ENCODE measurements at regions not wholly inside any gene's neighbourhood (a gene's known extent, or its start where the extent isn't known, plus 50 kb on each side); places are given as distances from the start of the nearest gene placed in this dataset.

GRCh38 chr13:47114030-47114429 is 217.2 kb upstream of the HTR2A start:
- H3K4me1 ChIP-seq (ENCODE audit: control insufficient read depth, insufficient read depth, low read length, unreplicated experiment) = peaks cover 34% of the 10 kb centered on the region
- H2AFZ ChIP-seq (ENCODE audit: low read length, unreplicated experiment) = peak overlapping the region; percentile 15
- H3K27ac ChIP-seq (ENCODE audit: low read depth, low read length) = peak overlapping the region; percentile 25; the same call in 1 of the 2 replicates

DNA sequence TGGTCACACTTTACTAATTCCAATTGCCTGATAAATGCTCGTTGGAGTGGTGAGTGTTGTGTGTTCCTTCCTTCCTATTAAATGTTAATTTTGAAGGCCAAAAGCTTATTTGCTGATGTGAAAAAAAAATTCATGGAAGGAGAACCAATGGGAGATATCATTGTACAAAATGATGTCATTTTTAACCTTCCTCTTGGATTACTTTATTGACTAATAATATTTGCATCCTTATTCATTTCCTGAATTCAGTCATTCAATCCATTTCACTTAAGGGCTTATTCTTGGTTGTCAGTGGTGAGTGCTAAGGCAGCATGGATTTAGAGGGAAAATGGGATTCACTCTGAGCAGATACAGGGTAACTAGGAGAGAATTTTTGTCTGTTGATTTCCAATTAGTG is 216.0 kb upstream of the HTR2A start:
- Histone ChIP-seq H3K4me1 (ENCODE audit: control insufficient read depth, insufficient read depth, low read length, unreplicated experiment) (peaks cover 34% of the 10 kb centered on the region), H2AFZ (ENCODE audit: low read length, unreplicated experiment) (no peak overlapping the region), H3K4me3 (ENCODE audit: low read depth, low read length) (no peak overlapping the region), H3K27me3 (ENCODE audit: insufficient read depth, low read length) (no peaks in the 10 kb centered on the region), H3K36me3 (ENCODE audit: insufficient read depth, low read length) (no peaks in the 10 kb centered on the region), H3K27ac (ENCODE audit: low read depth, low read length) (no peak overlapping the region), H3K79me2 (ENCODE audit: control insufficient read depth, insufficient read depth, low read length, unreplicated experiment) (no peaks in the 10 kb centered on the region)

More at GRCh38 chr13:47114030-47114429, 217.2 kb upstream of the HTR2A start:
- Histone ChIP-seq H3K79me2 (ENCODE audit: control insufficient read depth, insufficient read depth, low read length, unreplicated experiment) (no peaks in the 10 kb centered on the region), H3K4me3 (ENCODE audit: low read depth, low read length) (no peak overlapping the region), H3K27me3 (ENCODE audit: insufficient read depth, low read length) (no peaks in the 10 kb centered on the region), H3K36me3 (ENCODE audit: insufficient read depth, low read length) (no peaks in the 10 kb centered on the region)

DNA sequence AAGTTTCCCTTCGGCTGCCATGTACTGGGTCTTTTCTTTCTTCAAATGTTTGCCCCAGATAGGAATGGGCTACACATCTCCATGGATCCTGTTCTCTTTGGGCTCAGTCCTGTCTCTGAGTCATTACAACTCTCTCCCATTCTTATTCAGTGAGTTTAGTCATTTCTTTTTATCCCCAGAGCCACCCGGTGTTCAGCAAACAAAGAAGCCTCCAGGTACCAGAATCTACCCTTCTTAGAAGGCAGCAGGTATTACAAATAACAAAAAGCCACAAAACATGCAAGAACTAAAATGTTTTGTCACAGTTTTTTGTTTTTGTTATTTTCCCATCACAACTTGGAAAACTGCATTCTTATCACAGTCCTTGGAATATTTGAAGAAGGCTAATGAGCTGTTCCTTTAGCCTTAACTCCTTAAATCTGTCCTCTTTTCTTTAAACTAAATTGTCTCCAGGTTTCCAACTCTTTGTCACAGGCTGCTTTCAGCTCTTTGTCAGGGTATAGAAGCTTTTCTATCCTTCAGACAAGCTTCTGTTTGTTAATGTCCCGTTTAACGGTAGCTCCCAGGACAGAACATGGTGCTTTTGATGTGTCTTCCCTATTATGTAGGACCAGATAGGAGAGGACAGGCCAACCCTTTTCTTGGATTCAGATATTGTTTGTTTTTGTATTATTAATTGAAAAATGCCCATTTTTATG is 215.5 kb upstream of the HTR2A start:
- no peaks in the 10 kb centered on the region for H3K27me3 ChIP-seq (ENCODE audit: insufficient read depth, low read length)
- peak overlapping the region; percentile 22 for H2AFZ ChIP-seq (ENCODE audit: low read length, unreplicated experiment)
- H3K79me2 ChIP-seq (ENCODE audit: control insufficient read depth, insufficient read depth, low read length, unreplicated experiment) = no peaks in the 10 kb centered on the region
- H3K36me3 ChIP-seq (ENCODE audit: insufficient read depth, low read length) = no peaks in the 10 kb centered on the region
- no peak overlapping the region for H3K4me3 ChIP-seq (ENCODE audit: low read depth, low read length)
- peaks cover 29% of the 10 kb centered on the region for H3K4me1 ChIP-seq (ENCODE audit: control insufficient read depth, insufficient read depth, low read length, unreplicated experiment)
- no peak overlapping the region for H3K27ac ChIP-seq (ENCODE audit: low read depth, low read length)

- Histone ChIP-seq H2AFZ (ENCODE audit: low read length, unreplicated experiment) (no peak overlapping the region), H3K36me3 (ENCODE audit: insufficient read depth, low read length) (no peaks in the 10 kb centered on the region), H3K4me3 (ENCODE audit: low read depth, low read length) (no peak overlapping the region), H3K27ac (ENCODE audit: low read depth, low read length) (no peak overlapping the region), H3K27me3 (ENCODE audit: insufficient read depth, low read length) (no peaks in the 10 kb centered on the region), H3K4me1 (ENCODE audit: control insufficient read depth, insufficient read depth, low read length, unreplicated experiment) (peaks cover 24% of the 10 kb centered on the region), H3K79me2 (ENCODE audit: control insufficient read depth, insufficient read depth, low read length, unreplicated experiment) (no peaks in the 10 kb centered on the region)
Observed at GRCh38 chr13:47111499-47111898, 214.6 kb upstream of the HTR2A start.

GRCh38 chr13:47110833-47111240 is 214.0 kb upstream of the HTR2A start:
- Histone ChIP-seq H3K4me1 (ENCODE audit: control insufficient read depth, insufficient read depth, low read length, unreplicated experiment) (peaks cover 24% of the 10 kb centered on the region), H2AFZ (ENCODE audit: low read length, unreplicated experiment) (no peak overlapping the region), H3K27ac (ENCODE audit: low read depth, low read length) (no peak overlapping the region), H3K36me3 (ENCODE audit: insufficient read depth, low read length) (no peaks in the 10 kb centered on the region), H3K4me3 (ENCODE audit: low read depth, low read length) (no peak overlapping the region), H3K79me2 (ENCODE audit: control insufficient read depth, insufficient read depth, low read length, unreplicated experiment) (no peaks in the 10 kb centered on the region), H3K27me3 (ENCODE audit: insufficient read depth, low read length) (no peaks in the 10 kb centered on the region)

DNA sequence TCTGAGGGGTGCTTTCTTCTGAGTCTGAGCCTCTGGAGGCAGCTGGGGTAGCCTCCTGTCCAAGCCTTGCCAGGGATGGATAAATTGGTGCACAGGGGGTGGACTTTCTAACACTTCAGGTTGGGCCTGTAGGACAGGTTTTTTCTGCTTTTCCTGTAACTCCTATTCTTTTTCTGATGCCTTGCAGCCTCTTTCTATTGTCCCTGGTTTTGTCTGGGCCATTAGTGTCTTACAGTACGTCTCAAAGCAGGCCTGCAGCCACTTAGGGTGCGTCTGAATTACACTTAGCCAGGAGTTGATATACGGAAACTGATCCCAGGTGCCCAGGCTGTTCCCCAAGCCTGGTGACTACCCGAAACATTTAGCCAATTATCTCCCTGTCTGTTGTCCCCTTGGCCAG is 213.3 kb upstream of the HTR2A start:
- H3K4me3 ChIP-seq (ENCODE audit: low read depth, low read length) = no peak overlapping the region
- no peak overlapping the region for H2AFZ ChIP-seq (ENCODE audit: low read length, unreplicated experiment)
- H3K4me1 ChIP-seq (ENCODE audit: control insufficient read depth, insufficient read depth, low read length, unreplicated experiment) = peaks cover 24% of the 10 kb centered on the region
- H3K36me3 ChIP-seq (ENCODE audit: insufficient read depth, low read length) = no peaks in the 10 kb centered on the region
- H3K79me2 ChIP-seq (ENCODE audit: control insufficient read depth, insufficient read depth, low read length, unreplicated experiment) = no peaks in the 10 kb centered on the region
- no peaks in the 10 kb centered on the region for H3K27me3 ChIP-seq (ENCODE audit: insufficient read depth, low read length)
- no peak overlapping the region for H3K27ac ChIP-seq (ENCODE audit: low read depth, low read length)

DNA sequence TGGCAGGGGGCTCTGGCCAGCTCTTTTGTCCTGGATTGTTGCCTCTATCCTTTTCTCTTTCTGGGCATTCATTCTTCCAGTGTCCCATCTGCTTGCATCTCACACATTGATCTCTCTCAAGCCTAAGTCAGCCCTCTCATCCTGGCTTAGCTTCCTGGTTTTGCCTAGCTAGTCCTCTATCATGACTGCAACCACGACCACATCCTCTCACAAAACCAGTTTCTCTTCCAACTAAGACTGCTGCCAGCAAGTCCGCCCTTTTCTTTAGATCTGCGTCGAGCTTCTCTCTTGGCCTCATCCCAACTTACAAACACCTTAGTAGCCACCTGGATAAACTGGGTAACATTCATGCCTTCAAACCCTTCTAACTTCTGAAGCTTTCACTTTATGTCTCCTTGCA is 212.2 kb upstream of the HTR2A start:
- Histone ChIP-seq H2AFZ (ENCODE audit: low read length, unreplicated experiment) (no peak overlapping the region), H3K79me2 (ENCODE audit: control insufficient read depth, insufficient read depth, low read length, unreplicated experiment) (no peaks in the 10 kb centered on the region), H3K27me3 (ENCODE audit: insufficient read depth, low read length) (no peaks in the 10 kb centered on the region), H3K27ac (ENCODE audit: low read depth, low read length) (no peak overlapping the region), H3K4me3 (ENCODE audit: low read depth, low read length) (no peak overlapping the region), H3K4me1 (ENCODE audit: control insufficient read depth, insufficient read depth, low read length, unreplicated experiment) (peaks cover 16% of the 10 kb centered on the region), H3K36me3 (ENCODE audit: insufficient read depth, low read length) (no peaks in the 10 kb centered on the region)

- H3K4me1 ChIP-seq (ENCODE audit: control insufficient read depth, insufficient read depth, low read length, unreplicated experiment) = peaks cover 4% of the 10 kb centered on the region
- H2AFZ ChIP-seq (ENCODE audit: low read length, unreplicated experiment) = no peak overlapping the region
- no peaks in the 10 kb centered on the region for H3K36me3 ChIP-seq (ENCODE audit: insufficient read depth, low read length)
- no peak overlapping the region for H3K27ac ChIP-seq (ENCODE audit: low read depth, low read length)
- no peaks in the 10 kb centered on the region for H3K27me3 ChIP-seq (ENCODE audit: insufficient read depth, low read length)
- no peak overlapping the region for H3K4me3 ChIP-seq (ENCODE audit: low read depth, low read length)
- H3K79me2 ChIP-seq (ENCODE audit: control insufficient read depth, insufficient read depth, low read length, unreplicated experiment) = no peaks in the 10 kb centered on the region
Observed at GRCh38 chr13:47100214-47100853, 203.5 kb upstream of the HTR2A start.

GRCh38 chr13:47094734-47095434 is 198.0 kb upstream of the HTR2A start:
- no peak overlapping the region for H2AFZ ChIP-seq (ENCODE audit: low read length, unreplicated experiment)
- no peaks in the 10 kb centered on the region for H3K79me2 ChIP-seq (ENCODE audit: control insufficient read depth, insufficient read depth, low read length, unreplicated experiment)
- no peaks in the 10 kb centered on the region for H3K27me3 ChIP-seq (ENCODE audit: insufficient read depth, low read length)
- H3K27ac ChIP-seq (ENCODE audit: low read depth, low read length) = no peak overlapping the region
- H3K36me3 ChIP-seq (ENCODE audit: insufficient read depth, low read length) = no peaks in the 10 kb centered on the region
- peaks cover 4% of the 10 kb centered on the region for H3K4me1 ChIP-seq (ENCODE audit: control insufficient read depth, insufficient read depth, low read length, unreplicated experiment)
- no peak overlapping the region for H3K4me3 ChIP-seq (ENCODE audit: low read depth, low read length)

- Histone ChIP-seq H3K27ac (ENCODE audit: low read depth, low read length) (no peak overlapping the region), H3K4me1 (ENCODE audit: control insufficient read depth, insufficient read depth, low read length, unreplicated experiment) (peaks cover 12% of the 10 kb centered on the region), H3K4me3 (ENCODE audit: low read depth, low read length) (no peak overlapping the region), H3K27me3 (ENCODE audit: insufficient read depth, low read length) (no peaks in the 10 kb centered on the region), H3K36me3 (ENCODE audit: insufficient read depth, low read length) (no peaks in the 10 kb centered on the region), H2AFZ (ENCODE audit: low read length, unreplicated experiment) (no peak overlapping the region), H3K79me2 (ENCODE audit: control insufficient read depth, insufficient read depth, low read length, unreplicated experiment) (no peaks in the 10 kb centered on the region)
Observed at GRCh38 chr13:47092202-47092601, 195.3 kb upstream of the HTR2A start.

All from ACC112 (cell line).